NOMO-1 treated with DMSO at 0.1 percent for 48 hours (cell line): ENCODE measurements at regions not wholly inside any gene's neighbourhood (a gene's known extent, or its start where the extent isn't known, plus 50 kb on each side); places are given as distances from the start of the nearest gene placed in this dataset.

Source experiments
- DNase-seq: peaks from one replicate; lab custom pipeline; 2025; ENCODE audit not compliant: unreplicated experiment; lab: John Stamatoyannopoulos, UW

- no peak for DNase-seq
Measured at GRCh38 chr16:85254051-85254450, 141.8 kb upstream of the CIBAR2 start.

- no peak for DNase-seq
Measured at GRCh38 chr16:85254921-85255320, 142.6 kb upstream of the CIBAR2 start.

DNA sequence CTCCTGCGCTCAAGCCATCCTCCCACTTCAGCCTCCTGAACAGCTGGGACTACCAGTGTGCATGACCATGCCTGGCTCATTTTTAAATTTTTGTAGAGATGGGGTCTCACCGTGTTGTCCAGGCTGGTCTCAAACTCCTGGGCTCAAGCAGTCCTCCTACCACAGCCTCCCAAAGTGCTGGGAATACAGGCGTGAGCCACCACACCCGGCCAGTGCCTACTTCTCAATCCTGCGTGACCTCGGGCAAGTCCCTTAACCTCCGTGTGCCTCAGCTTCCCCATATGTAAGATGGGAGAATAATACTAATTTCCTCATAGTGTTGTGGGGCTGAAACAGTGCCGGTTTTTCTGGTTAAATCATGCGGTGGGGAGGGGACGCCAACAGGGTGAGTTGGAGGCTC, 143.5 kb upstream of the CIBAR2 start:
- no peak for DNase-seq

GRCh38 chr16:85256190-85256739, 144.0 kb upstream of the CIBAR2 start:
- no peak for DNase-seq

DNA sequence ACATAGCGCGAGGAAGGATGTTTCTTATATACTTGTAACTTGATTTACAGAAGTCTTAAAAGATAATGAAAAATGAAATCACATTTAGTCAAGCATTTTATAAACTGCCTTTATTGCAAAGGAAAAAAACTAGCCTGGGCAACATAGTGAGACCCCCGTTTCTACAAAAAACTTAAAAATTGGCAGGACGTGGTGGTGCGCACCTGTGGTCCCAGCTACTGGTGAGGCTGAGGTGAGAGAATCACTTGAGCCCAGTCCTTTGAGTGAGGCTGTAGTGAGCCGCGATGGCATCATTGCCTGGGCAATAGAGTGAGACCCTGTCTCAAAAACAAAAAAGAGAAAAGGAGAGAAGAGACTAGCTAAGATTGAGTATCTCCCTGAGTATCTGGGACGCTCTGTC, 145.2 kb upstream of the CIBAR2 start:
- no peak for DNase-seq

DNA sequence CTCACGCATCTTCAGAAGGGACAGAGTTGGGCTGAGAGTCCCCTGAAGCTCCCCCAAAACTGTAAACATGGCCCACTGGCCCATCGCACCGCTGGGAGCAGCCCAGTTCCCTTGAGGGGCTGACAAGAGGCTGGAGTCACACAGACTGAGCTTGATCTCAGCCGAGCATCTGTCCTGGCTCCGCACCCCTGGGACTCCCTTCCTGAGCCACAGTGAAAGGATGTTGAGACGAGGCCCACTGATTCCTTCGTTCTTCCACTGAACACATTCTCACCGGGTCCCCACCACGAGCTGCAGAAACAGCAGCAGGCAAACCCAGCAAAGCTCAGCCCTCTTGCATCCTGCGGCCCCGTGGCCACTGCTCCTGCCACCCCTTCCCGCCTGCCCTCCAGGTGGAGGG, 145.9 kb upstream of the CIBAR2 start:
- DNase-seq: no peak

- no peak for DNase-seq
Measured at GRCh38 chr16:85258629-85259028, 146.4 kb upstream of the CIBAR2 start.

- no peak for DNase-seq
Measured at GRCh38 chr16:85259115-85259831, 147.0 kb upstream of the CIBAR2 start.

- no peak for DNase-seq
Measured at GRCh38 chr16:85259832-85260167, 147.5 kb upstream of the CIBAR2 start.

GRCh38 chr16:85261204-85261603, 148.9 kb upstream of the CIBAR2 start:
- no peak for DNase-seq

GRCh38 chr16:85261657-85262557, 149.6 kb upstream of the CIBAR2 start:
- DNase-seq: no peak

GRCh38 chr16:85262558-85263238, 150.4 kb upstream of the CIBAR2 start:
- DNase-seq: no peak

- no peak for DNase-seq
Measured at GRCh38 chr16:85263239-85263585, 150.9 kb upstream of the CIBAR2 start.

DNA sequence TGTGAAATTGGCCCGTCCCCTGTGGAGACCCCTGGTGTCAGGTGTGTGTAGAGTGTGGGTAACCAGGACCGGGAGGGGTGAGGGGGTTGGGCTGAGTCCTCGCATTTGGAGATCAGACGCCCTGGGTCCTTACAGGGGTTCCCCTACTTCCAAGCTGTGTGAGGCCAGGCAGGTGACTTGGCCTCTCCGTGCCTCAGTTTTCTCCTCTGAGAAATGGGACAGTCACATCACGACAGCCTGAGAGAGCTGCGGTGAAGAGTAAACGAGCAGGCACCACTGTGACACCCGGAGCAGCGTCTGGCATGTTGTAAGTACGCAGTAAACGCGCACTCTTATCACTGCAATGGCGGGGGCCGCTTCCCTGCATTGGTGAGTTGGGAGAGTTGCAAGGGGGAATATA, 152.5 kb upstream of the CIBAR2 start:
- no peak for DNase-seq

- DNase-seq: no peak
Measured at GRCh38 chr16:85265161-85265784, 153.0 kb upstream of the CIBAR2 start.

- no peak for DNase-seq
Measured at GRCh38 chr16:85265810-85266209, 153.5 kb upstream of the CIBAR2 start.

GRCh38 chr16:85266857-85267256, 154.6 kb upstream of the CIBAR2 start:
- DNase-seq: no peak

GRCh38 chr16:85267414-85267945, 155.2 kb upstream of the CIBAR2 start:
- DNase-seq: no peak

- no peak for DNase-seq
Measured at GRCh38 chr16:85269165-85269564, 156.9 kb upstream of the CIBAR2 start.

DNA sequence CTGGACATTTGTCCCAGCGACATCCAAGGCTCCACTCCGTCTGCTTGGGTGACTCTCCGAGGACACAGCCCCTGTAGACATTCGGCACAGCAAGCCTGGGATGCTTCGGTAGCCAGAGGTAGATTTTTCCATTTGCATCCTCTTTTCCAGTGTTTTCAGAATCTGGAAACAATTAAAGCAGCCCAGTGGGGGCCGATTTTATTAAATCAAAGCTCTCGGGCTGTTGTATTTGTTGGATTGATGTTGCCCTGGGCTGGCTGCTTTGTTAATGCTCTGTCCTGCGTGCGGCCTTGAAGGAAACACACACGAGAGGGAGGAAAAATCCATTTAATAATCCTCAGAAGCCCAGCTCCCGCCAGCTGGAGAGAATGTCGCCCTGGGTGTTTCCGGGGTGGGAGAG, 158.1 kb upstream of the CIBAR2 start:
- no peak for DNase-seq

DNA sequence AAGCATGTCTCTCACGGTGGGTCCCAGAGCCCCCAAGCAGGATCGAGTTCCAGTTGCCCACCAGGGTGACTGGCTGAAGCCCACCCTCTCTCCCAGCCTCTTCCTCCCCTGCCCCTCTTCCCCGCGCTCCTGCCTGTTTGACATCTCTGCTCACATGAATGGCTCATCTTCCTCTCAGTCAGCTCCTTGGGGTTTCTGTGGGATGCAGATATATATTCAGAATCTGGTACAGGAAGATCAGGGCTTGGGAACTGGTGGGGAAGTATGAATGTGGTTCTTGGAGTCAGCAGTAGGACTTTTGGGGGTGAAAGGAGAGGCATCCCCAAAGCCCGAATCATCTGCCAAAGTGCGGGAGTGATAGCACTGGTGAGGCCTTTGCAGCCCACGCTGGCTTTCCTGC, 158.9 kb upstream of the CIBAR2 start:
- DNase-seq: no peak
